AML-193 (cell line): ENCODE measurements at regions not wholly inside any gene's neighbourhood (a gene's known extent, or its start where the extent isn't known, plus 50 kb on each side); places are given as distances from the start of the nearest gene placed in this dataset.

Experiments
- DNase-seq, 2 experiments: peaks; one replicate each; lab custom pipeline; 2025; lab: John Stamatoyannopoulos, UW

- DNase-seq, result no peak
Observed at GRCh38 chr19:31946491-31946890, 398.9 kb upstream of the ZNF507 start.

- DNase-seq, result no peak
Observed at GRCh38 chr19:31947436-31948115, 397.8 kb upstream of the ZNF507 start.

GRCh38 chr19:31952693-31953092 lies 392.7 kb upstream of the ZNF507 start:
- no peak for DNase-seq

GRCh38 chr19:31955061-31955460 lies 390.3 kb upstream of the ZNF507 start:
- DNase-seq, result no peak

GRCh38 chr19:31955884-31956283 lies 389.5 kb upstream of the ZNF507 start:
- DNase-seq, result no peak

- DNase-seq, result no peak
Observed at GRCh38 chr19:31956771-31957392, 388.5 kb upstream of the ZNF507 start.

- DNase-seq, result no peak
Observed at GRCh38 chr19:31957711-31958110, 387.7 kb upstream of the ZNF507 start.

- no peak for DNase-seq
Observed at GRCh38 chr19:31959527-31960018, 385.8 kb upstream of the ZNF507 start.

GRCh38 chr19:31960474-31960873 lies 384.9 kb upstream of the ZNF507 start:
- no peak for DNase-seq

GRCh38 chr19:31961191-31961590 lies 384.2 kb upstream of the ZNF507 start:
- no peak for DNase-seq

- DNase-seq, result no peak
Observed at GRCh38 chr19:31961667-31962066, 383.7 kb upstream of the ZNF507 start.

GRCh38 chr19:31962561-31962996 lies 382.8 kb upstream of the ZNF507 start:
- no peak for DNase-seq

GRCh38 chr19:31963746-31964145 lies 381.7 kb upstream of the ZNF507 start:
- DNase-seq, result no peak

- no peak for DNase-seq
Observed at GRCh38 chr19:31969016-31969415, 376.4 kb upstream of the ZNF507 start.

GRCh38 chr19:31970027-31970461 lies 375.4 kb upstream of the ZNF507 start:
- DNase-seq, result no peak

GRCh38 chr19:31974290-31974689 lies 371.1 kb upstream of the ZNF507 start:
- DNase-seq, result no peak

- DNase-seq, result no peak
Observed at GRCh38 chr19:31974941-31975340, 370.5 kb upstream of the ZNF507 start.

GRCh38 chr19:31975461-31975860 lies 369.9 kb upstream of the ZNF507 start:
- DNase-seq, result no peak

- DNase-seq, result no peak
Observed at GRCh38 chr19:31976775-31977536, 368.5 kb upstream of the ZNF507 start.

GRCh38 chr19:31979362-31979761 lies 366.0 kb upstream of the ZNF507 start:
- DNase-seq, result no peak

- DNase-seq, result no peak
Observed at GRCh38 chr19:31979949-31980670, 365.3 kb upstream of the ZNF507 start.

- DNase-seq, result no peak
Observed at GRCh38 chr19:31980796-31981195, 364.6 kb upstream of the ZNF507 start.
